HG02571 (cell line): ENCODE measurements at regions not wholly inside any gene's neighbourhood (a gene's known extent, or its start where the extent isn't known, plus 50 kb on each side); places are given as distances from the start of the nearest gene placed in this dataset.

Experiments used
- ATAC-seq: cut with Tn5 transposase; IDR thresholded peaks from one replicate; pipeline ENCODE4 v1.9.1; 2021; ENCODE audit warnings: mild to moderate bottlenecking, moderate library complexity; ENCODE audit not compliant: unreplicated experiment

- ATAC-seq: no peak
Observed at GRCh38 chr16:88314991-88315542, 67.7 kb upstream of the ZNF469 start.

- ATAC-seq: no peak
Observed at GRCh38 chr16:88315543-88316105, 67.1 kb upstream of the ZNF469 start.

- ATAC-seq: no peak
Observed at GRCh38 chr16:88316151-88316550, 66.6 kb upstream of the ZNF469 start.

GRCh38 chr16:88316941-88317612, 65.7 kb upstream of the ZNF469 start:
- no peak for ATAC-seq

GRCh38 chr16:88317613-88317965, 65.2 kb upstream of the ZNF469 start:
- no peak for ATAC-seq

- ATAC-seq: no peak
Observed at GRCh38 chr16:88318051-88318450, 64.7 kb upstream of the ZNF469 start.

- ATAC-seq: no peak
Observed at GRCh38 chr16:88318521-88318920, 64.2 kb upstream of the ZNF469 start.

- ATAC-seq: no peak
Observed at GRCh38 chr16:88319116-88319965, 63.4 kb upstream of the ZNF469 start.

- ATAC-seq: no peak
Observed at GRCh38 chr16:88320947-88321634, 61.7 kb upstream of the ZNF469 start.

GRCh38 chr16:88321635-88322499, 60.9 kb upstream of the ZNF469 start:
- no peak for ATAC-seq

- ATAC-seq: no peak
Observed at GRCh38 chr16:88322500-88322970, 60.2 kb upstream of the ZNF469 start.

- ATAC-seq: no peak
Observed at GRCh38 chr16:88323041-88323440, 59.7 kb upstream of the ZNF469 start.

- no peak for ATAC-seq
Observed at GRCh38 chr16:88323546-88324330, 59.0 kb upstream of the ZNF469 start.

GRCh38 chr16:88325087-88325750, 57.5 kb upstream of the ZNF469 start:
- ATAC-seq: no peak

- no peak for ATAC-seq
Observed at GRCh38 chr16:88325976-88326375, 56.8 kb upstream of the ZNF469 start.

GRCh38 chr16:88326611-88327485, 55.9 kb upstream of the ZNF469 start:
- no peak for ATAC-seq

GRCh38 chr16:88327561-88328312, 55.0 kb upstream of the ZNF469 start:
- no peak for ATAC-seq
